Liver (tissue), 2 donors: ENCODE measurements at regions not wholly inside any gene's neighbourhood (a gene's known extent, or its start where the extent isn't known, plus 50 kb on each side); places are given as distances from the start of the nearest gene placed in this dataset.

Experiments used
- RAD21 ChIP-seq, 2 donors: IDR thresholded peaks; 2 replicates each; pipeline ENCODE4 v1.6.1; 2016; ENCODE audit warnings: antibody characterized with exemption in 2 of 2, mild to moderate bottlenecking in 2 of 2
- REST ChIP-seq: IDR thresholded peaks from 2 replicates; pipeline ENCODE4 v1.6.1; 2016; ENCODE audit warnings: antibody characterized with exemption, mild to moderate bottlenecking
- donor health status: healthy.

- TF ChIP-seq REST = no peak
- TF ChIP-seq RAD21 (IDR thresholded peaks at IDR 0.05) = no peak
These were observed 328.4 kb downstream of the BMP4 start for GRCh38 chr14:53628261-53628660.
